Skeletal muscle tissue (tissue), 3 donors: ENCODE measurements at regions not wholly inside any gene's neighbourhood (a gene's known extent, or its start where the extent isn't known, plus 50 kb on each side); places are given as distances from the start of the nearest gene placed in this dataset.
"Not testable (repeated sequence)": the region's sequence is repeated elsewhere in the genome, so short reads cannot be mapped to it uniquely, and the experiment has no call there.

Source experiments
- H3K27ac ChIP-seq: one replicate; pipeline ENCODE4 v1.7.0; 2013; ENCODE audit warnings: mild to moderate bottlenecking, low read depth, low read length, inconsistent platforms
- H3K27me3 ChIP-seq, 3 donors: one replicate each; pipeline ENCODE4 v1.7.0; 2013; ENCODE audit warnings: low read length in 3 of 3; ENCODE audit not compliant: control insufficient read depth in 3 of 3, insufficient read depth in 3 of 3
- H3K36me3 ChIP-seq, 3 donors: one replicate each; pipeline ENCODE4 v1.7.0; 2013; ENCODE audit warnings: low read length in 3 of 3; ENCODE audit not compliant: control insufficient read depth in 3 of 3, insufficient read depth in 3 of 3
- H3K4me1 ChIP-seq, 3 donors: one replicate each; pipeline ENCODE4 v1.7.0; 2013; ENCODE audit warnings: low read length in 3 of 3, mild to moderate bottlenecking in 3 of 3; ENCODE audit not compliant: control insufficient read depth in 3 of 3, insufficient read depth in 3 of 3
- H3K4me3 ChIP-seq, 3 donors: one replicate each; pipeline ENCODE4 v1.7.0; 2013; ENCODE audit warnings: low read length in 3 of 3
- H3K9ac ChIP-seq, 3 donors: one replicate each; pipeline ENCODE4 v1.7.0; 2013; ENCODE audit warnings: low read length in 3 of 3, mild to moderate bottlenecking in 3 of 3, moderate library complexity in 2 of 3, low read depth in 1 of 3
- H3K9me3 ChIP-seq, 3 donors: one replicate each; pipeline ENCODE4 v1.7.0; 2013; ENCODE audit warnings: low read length in 3 of 3; ENCODE audit not compliant: control insufficient read depth in 3 of 3
- donor health status: Osteomylitis.

GRCh38 chr14:106768972-106769700 lies 1242.8 kb downstream of the TMEM121 start:
- not testable (repeated sequence) for H3K4me1 ChIP-seq, H3K36me3 ChIP-seq, H3K27ac ChIP-seq, H3K4me3 ChIP-seq, H3K27me3 ChIP-seq, H3K9me3 ChIP-seq, H3K9ac ChIP-seq

DNA sequence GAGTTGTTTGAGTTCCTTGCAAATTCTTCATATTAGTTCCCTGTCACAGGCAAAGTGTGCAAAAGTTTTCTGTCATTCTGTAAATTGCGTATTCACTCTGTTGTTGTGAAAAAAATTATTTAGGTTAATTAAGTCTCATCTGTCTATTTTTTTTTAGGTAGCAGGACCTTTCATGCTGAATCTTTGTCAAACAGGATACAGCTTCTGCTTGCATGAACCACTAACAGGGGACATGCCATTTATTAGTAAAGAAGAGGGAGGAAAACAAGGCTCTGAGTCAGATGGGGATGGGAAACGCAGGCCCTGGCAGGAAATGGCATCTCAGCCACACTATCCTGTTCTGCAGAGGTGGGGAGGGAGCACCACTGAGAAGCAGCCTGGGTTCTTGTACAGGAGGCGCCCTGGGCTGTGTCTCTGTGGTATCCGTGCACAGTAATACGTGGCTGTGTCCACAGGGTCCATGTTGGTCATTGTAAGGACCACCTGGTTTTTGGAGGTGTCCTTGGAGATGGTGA lies 1243.8 kb downstream of the TMEM121 start:
- not testable (repeated sequence) for H3K27me3 ChIP-seq, H3K36me3 ChIP-seq, H3K4me1 ChIP-seq, H3K9me3 ChIP-seq, H3K9ac ChIP-seq, H3K4me3 ChIP-seq, H3K27ac ChIP-seq

GRCh38 chr14:106774889-106775480 lies 1248.6 kb downstream of the TMEM121 start:
- not testable (repeated sequence) for H3K27me3 ChIP-seq, H3K36me3 ChIP-seq, H3K9ac ChIP-seq, H3K27ac ChIP-seq, H3K9me3 ChIP-seq, H3K4me1 ChIP-seq, H3K4me3 ChIP-seq

- no peak overlapping the region for H3K4me3 ChIP-seq
- no peaks in the 10 kb centered on the region for H3K36me3 ChIP-seq
- H3K27ac ChIP-seq: no peak overlapping the region
- H3K9ac ChIP-seq: no peak overlapping the region
- H3K27me3 ChIP-seq: peaks cover 0 to 5% (median 0%) of the 10 kb centered on the region in 3 donors
- no peaks in the 10 kb centered on the region for H3K9me3 ChIP-seq
- H3K4me1 ChIP-seq: no peaks in the 10 kb centered on the region
These were observed 1250.1 kb downstream of the TMEM121 start for GRCh38 chr14:106776395-106776983.

- H3K4me1 ChIP-seq: no peaks in the 10 kb centered on the region
- H3K9ac ChIP-seq: no peak overlapping the region
- no peaks in the 10 kb centered on the region for H3K9me3 ChIP-seq
- H3K36me3 ChIP-seq: no peaks in the 10 kb centered on the region
- no peak overlapping the region for H3K4me3 ChIP-seq
- H3K27me3 ChIP-seq: peaks cover 0 to 2% (median 0%) of the 10 kb centered on the region in 3 donors
- H3K27ac ChIP-seq: no peak overlapping the region
These were observed 1252.6 kb downstream of the TMEM121 start for GRCh38 chr14:106778986-106779385.

GRCh38 chr14:106786697-106787096 lies 1260.3 kb downstream of the TMEM121 start:
- H3K9ac ChIP-seq: no peak overlapping the region
- no peaks in the 10 kb centered on the region for H3K36me3 ChIP-seq
- H3K9me3 ChIP-seq: no peaks in the 10 kb centered on the region
- no peak overlapping the region for H3K27ac ChIP-seq
- H3K27me3 ChIP-seq: no peaks in the 10 kb centered on the region
- H3K4me1 ChIP-seq: no peaks in the 10 kb centered on the region
- H3K4me3 ChIP-seq: no peak overlapping the region

DNA sequence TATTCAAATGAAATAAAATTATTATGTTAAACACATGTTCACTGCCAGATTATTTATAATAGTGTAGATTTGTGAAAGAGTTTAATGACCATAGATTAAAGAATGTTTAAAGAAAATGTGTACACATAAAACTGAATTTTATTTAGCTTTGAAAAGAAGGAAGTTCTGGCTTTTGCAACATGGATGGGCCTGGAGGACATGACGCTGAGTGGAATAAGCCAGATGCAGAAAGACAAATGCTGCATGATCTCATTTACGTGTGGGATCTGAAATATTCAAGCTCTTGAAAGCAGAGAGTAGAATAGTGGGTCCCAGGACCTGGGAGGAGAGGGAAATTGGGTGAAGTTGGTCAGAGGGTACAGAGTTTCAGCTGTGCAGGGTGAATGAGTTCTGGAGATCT lies 1261.2 kb downstream of the TMEM121 start:
- Histone ChIP-seq H3K9ac (no peak overlapping the region), H3K27ac (no peak overlapping the region), H3K4me1 (no peaks in the 10 kb centered on the region), H3K36me3 (no peaks in the 10 kb centered on the region), H3K9me3 (no peaks in the 10 kb centered on the region), H3K4me3 (no peak overlapping the region), H3K27me3 (peaks cover 0 to 2% (median 0%) of the 10 kb centered on the region in 3 donors)

- H3K4me3 ChIP-seq: no peak overlapping the region
- no peaks in the 10 kb centered on the region for H3K36me3 ChIP-seq
- no peaks in the 10 kb centered on the region for H3K9me3 ChIP-seq
- H3K27me3 ChIP-seq: peaks cover 0 to 2% (median 0%) of the 10 kb centered on the region in 3 donors
- no peaks in the 10 kb centered on the region for H3K4me1 ChIP-seq
- H3K27ac ChIP-seq: no peak overlapping the region
- H3K9ac ChIP-seq: no peak overlapping the region
These were observed 1262.2 kb downstream of the TMEM121 start for GRCh38 chr14:106788534-106788933.

DNA sequence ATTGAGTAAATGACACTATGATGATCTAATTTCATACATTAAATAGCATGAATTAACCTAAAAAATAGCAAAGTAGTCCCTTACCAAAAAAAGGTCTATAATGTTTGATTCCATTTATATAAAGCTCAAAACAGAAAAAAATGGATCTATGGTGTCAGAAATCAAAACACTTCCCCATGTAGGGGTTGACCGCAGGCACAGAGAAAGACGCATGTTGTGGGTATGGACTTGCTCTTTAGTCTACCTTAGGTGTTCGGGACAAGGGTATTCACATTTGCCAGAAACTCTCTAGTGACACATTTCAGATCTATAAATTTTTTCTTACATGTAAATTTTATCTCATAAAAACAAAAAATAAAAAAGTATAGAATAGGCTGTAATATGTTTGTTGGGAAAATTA lies 1262.9 kb downstream of the TMEM121 start:
- H3K4me1 ChIP-seq: no peaks in the 10 kb centered on the region
- H3K9me3 ChIP-seq: no peaks in the 10 kb centered on the region
- no peak overlapping the region for H3K4me3 ChIP-seq
- H3K27me3 ChIP-seq: peaks cover 0 to 2% (median 0%) of the 10 kb centered on the region in 3 donors
- no peak overlapping the region for H3K9ac ChIP-seq
- H3K27ac ChIP-seq: no peak overlapping the region
- no peaks in the 10 kb centered on the region for H3K36me3 ChIP-seq
